GM21529 (cell line): ENCODE measurements at regions not wholly inside any gene's neighbourhood (a gene's known extent, or its start where the extent isn't known, plus 50 kb on each side); places are given as distances from the start of the nearest gene placed in this dataset.
"Not testable (repeated sequence)": the region's sequence is repeated elsewhere in the genome, so short reads cannot be mapped to it uniquely, and the experiment has no call there.

Source experiments
- ATAC-seq: cut with Tn5 transposase; IDR thresholded peaks from one replicate; pipeline ENCODE4 v1.9.1; 2021; ENCODE audit not compliant: unreplicated experiment

DNA sequence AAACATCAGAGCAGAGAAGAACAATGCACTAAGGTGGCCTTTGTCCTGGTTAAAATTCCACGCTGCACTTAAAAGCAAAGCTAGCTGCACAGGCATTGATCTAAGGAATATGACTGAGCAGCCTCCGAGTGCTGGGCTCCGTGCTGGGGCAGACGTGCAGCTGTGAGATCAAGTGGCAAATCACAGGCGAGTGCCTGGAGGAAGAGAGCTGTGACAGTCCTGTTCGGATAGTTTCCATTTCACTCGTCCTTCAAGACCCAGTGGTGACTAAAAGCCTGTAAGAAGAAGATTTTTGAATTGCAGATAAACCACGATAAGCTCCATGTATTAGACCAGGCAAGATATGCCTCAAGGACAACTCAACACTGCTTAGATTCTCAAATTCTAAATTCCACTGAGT, 247.9 kb downstream of the ANKRD60 start:
- no peak for ATAC-seq

DNA sequence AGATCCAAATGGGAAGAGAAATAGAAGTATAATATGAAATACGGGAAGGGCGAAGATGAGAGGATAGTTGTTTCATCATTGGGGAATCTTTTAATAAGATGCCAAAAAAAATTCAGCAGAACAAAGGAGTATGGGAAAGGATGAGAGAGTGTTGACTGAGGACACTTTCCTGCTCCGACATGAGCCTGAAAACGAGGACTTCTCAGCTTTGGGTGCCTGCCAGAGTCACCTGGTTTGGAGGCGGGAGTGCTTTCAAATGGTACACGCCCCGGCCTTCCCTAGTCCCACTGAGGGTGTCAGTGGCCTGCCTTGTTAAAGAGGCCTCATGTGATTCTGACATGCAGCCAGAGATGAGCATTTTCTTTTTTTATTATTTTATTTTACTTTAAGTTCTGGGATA, 250.9 kb downstream of the ANKRD60 start:
- no peak for ATAC-seq

DNA sequence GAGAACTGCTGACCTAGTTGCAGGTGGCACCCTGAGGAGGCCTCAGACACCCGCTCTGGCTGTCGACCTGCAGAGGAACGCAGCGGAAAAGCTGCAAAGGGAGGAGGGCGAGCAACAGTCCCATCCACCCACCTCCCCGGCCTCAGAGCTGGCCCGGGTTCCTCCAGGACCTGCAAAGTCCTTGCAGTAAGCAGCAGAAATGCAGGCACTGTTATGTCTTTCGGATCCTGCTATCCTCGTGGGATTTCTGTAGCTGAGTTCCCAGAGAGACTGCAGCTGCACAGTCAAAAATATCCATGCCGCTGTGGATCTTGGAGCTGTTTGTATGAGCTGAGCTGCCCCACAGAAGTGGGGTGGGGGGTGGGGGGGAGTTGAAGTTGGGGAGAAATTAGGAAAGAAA, 251.3 kb downstream of the ANKRD60 start:
- no peak for ATAC-seq

DNA sequence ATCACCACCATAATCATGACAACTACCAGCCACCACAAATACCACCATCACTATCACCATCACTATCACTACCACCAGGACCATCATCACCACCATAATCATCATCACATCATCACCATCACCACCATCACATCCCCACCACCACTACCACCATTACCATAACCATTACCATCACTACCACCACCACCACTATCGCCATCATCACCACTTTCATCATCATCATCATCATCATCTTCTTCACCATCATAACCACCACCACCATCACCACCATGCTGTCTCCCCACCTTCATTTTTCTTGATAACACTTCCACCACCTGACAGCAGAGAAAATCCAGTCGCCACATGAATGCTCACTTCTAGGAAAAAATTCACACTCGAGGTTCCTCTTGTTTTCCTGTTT, 253.6 kb downstream of the ANKRD60 start:
- ATAC-seq, result no peak

DNA sequence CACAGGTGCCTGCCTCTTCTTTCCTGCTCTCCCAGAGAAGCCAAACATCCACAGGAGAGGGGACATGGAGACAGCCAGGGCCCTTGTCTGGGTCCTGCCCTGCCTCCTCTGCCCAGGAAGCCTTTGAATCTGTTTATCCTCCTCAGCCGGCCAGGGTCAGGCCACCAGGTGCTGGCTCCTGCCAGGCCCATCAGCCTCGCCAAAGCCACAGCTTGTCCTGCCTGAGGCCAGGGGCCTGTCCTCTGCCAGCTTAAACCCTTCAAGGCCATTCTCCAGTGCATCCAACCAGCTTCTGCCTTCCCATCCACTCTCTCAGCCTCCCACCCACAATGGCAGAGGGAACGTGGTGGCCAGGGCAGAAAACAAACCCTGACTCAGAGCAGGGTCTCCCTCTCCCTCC, 254.6 kb downstream of the ANKRD60 start:
- no peak for ATAC-seq

DNA sequence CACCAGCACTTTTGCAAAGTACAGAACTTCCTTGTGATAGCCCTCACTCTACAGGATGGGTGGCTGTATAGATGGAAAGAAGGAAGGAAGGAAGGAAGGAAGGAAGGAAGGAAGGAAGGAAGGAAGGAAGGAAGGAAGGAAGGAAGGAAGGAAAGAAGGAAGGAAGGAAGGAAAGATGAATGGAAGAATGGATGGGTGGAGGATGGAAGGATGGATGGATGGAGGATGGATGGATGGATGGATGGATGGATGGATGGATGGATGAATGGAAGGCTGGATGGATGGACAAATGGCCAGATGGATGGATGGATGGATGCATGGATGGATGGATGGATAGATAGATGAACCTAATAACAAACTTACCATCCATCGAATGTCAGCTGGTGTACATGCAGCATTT, 256.9 kb downstream of the ANKRD60 start:
- not testable (repeated sequence) for ATAC-seq

DNA sequence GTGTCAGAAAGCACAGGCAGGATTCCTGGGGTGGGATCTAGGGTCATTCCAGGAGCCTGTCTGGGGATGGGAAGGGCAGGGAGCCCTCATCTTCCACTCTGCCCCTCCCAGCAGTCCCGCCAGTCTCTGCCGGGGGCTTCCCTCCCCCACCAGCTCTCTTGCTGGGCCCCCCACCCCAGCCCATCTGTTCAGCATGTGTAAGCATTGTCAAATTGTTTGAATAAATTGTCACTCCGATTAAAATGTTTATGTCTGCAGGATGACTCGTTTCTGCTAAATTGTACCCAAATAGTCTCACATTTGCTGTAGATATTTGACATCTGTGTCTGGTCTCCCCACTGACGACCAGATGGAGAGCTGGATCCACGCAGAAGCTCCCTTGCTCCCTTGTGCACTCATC, 257.6 kb downstream of the ANKRD60 start:
- ATAC-seq, result no peak

DNA sequence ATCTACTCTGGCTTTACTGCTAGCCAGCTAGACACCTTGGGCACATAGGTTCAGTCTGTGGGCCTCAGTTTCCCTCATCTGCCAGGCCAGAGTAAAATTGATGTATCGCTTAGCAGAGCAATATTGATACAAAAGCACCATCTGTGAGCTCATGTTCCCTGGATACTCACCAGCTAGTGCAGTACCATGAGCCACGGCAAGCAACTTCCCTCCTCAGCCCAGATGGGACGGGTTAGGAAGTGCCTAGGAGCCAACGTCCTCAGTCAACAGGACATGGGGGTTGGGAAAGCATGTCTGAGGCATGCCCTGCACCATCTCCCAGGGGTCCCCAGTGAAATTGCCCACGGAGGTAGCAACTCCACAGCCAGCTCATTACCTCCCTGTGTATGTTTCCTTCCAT, 258.3 kb downstream of the ANKRD60 start:
- ATAC-seq, result no peak

DNA sequence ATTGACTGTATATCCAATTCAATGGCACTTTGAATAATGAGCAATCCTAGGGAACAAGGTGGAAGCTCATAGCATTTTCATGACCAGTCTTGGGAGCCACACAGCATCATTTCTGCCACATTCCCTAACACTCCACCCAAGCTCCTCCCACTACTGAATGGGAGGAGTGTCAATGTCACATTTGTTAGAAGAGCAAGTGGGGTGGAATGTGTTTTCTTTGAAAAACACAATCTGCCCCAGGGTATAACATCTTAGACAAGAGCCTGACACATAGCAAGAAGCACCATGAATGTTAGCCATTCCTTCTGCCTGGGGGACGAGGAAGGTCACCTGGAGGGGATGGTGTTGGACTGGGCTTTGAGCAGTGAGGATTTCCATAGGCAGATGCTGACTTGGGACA, 258.3 kb upstream of the PMEPA1 start:
- no peak for ATAC-seq

DNA sequence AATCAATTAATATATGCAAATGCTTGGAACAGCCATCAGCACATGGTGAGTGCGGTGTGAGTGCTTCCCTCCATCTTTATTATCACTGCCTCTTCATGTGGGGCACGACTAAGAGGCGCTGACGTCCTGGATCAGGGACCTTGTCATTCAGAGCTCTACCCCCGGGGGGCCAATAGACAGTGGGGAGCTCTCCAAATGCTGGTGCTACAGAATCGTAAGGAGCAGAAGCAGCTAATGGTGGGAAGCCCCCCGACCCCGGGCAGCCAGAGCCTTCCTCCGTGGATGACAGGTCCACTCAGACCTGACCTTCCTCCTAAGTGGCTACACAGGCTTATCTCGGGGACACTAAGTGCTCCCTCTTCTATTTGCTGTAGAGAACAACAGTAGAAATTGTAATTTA, 257.5 kb upstream of the PMEPA1 start:
- no peak for ATAC-seq

DNA sequence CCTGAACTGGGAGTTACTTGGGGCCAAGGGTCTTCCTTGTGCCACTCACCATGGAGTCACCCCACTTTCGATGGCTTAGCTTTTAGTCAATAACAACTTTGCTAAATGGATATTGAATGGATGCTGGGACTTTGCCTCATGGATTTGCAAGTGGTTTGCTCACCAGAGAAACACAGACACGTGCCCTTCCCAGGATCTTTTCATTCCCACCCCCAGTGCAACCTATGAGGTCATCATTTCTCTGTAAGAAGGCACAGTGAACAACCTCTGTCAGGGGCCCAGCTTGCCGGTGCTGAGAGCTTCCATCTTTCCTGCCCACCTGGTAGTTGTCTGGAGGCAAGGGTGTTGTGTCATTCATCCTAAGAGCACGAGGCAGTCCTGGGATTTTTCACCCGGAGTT, 256.8 kb upstream of the PMEPA1 start:
- no peak for ATAC-seq

DNA sequence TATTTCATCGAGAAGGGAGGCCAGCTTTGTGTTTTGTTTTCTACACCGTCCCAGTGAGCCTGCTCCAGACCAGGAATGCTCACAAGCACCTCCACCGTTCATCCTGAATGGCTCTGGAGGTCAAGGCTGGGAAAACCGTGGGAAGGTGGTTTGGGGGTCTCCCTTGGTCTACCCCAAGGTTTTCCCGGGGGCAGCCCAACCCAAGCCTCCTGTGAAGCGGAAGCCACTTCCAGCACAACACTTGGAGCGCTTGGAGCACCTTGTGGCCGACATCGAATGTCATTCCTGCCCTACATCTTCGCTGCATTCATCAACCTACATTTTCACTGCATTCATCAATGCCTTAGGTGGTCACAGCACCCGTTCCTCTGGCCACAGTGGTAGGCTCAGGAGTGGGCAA, 255.6 kb upstream of the PMEPA1 start:
- ATAC-seq, result no peak

DNA sequence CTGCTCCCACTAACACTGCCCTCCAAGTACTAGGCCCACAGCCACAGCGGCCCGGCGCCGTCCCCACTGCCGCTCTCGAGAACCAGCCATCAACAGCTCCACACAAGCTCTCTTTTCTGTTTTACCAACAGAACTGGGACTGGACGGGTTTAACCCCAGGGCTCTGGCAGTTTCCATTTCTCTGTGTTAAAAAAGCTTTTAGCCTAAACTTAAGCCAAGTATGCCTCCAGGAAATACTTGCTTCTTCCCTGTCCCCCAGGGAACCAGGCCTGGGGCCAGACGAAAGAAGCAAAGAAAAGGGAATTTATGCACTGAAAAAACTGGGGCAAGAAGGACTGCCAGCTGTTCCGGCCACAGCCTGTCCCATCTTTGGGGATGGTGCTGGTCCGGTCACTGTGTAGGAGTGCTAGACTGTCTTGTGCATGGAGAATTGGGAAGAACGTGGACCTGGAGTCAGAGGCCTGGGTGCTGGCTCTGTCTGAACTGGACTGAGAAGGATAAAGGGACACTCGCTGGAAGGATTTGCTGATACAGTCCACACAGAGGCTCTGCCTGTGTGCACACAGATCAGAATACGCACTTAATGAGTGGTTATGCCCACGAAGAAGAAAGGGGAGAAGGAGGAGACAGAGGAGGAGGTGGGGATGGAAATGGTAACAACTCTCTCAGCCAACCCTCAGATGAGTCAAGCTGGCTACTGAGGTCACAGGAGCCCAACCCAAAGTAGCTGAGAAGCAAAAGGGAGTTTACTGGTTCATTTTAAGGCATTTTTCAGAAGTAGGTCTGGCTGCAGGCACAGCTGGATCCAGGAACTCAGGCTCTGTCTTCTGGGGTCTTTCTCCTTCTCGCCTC, 254.4 kb upstream of the PMEPA1 start:
- ATAC-seq, result no peak

DNA sequence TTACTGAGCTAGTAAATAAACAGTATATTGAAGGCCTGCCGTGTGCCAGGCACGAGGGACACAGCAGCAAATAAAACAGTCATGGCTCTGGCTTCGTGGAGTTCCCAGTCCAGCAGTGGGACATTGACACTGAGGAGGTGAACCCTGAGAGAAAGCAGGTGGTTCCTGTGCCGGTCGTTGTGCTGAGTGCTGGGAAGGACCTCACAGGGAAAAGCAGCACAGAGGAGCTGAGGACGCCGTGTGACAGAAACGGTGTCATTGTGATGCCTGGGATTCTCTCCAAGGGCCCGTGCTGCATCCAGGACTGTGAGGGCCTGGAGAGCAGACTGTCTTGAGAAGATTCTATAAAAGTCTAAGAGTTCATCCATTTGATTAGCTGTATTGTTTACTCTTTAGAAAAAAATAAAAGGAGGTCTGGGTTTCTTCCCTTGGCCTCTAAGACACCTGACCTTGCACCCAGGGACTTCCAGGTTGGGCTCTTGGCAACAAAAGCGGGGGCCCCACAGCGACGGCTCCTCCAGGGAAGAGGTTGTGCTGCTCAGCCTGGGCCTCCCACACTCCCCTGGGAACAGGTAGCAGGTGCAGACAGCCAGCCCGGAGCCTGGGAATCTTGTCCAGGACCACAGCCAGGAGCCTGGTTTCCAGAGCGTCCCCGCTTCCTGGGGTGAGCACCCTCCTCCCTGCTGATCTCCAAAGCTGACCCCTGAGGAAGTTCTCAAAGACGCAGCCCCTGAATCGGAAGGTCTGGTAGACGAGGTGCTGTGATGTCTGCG, 251.2 kb upstream of the PMEPA1 start:
- ATAC-seq, result no peak

DNA sequence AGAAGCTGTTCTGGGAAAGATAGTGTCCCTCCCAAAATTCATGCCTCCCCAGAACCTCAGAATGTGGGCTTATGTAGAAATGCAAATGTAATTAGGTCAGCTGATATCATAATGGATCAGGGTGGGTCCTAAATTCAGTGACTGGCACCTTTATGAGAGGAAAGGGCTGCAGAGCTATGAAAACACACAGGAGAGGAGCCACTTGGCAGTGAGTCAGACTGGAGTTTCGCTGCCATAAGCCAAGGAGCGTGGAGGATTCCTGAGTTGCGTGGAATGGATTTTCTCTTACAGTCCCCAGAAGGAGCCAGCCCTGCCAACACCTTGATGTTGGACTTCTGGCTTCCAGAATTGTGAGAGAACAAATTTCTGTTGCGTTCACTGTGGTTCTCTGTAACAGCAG, 249.8 kb upstream of the PMEPA1 start:
- no peak for ATAC-seq

DNA sequence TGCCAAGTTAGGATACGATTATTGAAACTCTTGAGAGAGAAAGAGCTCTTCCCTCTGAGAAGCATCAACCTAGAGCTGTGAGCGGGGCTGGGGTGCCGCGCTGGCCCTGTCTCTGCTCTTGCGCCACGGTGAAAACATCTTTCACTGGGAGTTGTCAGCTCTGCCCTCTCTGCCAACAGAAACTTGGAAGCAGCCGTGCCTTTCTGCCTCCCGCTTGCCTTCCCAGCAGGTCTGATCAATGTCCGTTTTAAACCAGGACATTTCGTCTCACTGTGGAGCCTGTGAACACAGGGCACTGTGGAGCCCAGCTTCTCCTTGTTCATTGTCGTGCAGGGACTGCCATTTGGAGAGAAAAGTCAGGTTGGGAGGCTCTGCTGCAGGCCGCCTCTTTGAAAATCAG, 249.2 kb upstream of the PMEPA1 start:
- no peak for ATAC-seq

DNA sequence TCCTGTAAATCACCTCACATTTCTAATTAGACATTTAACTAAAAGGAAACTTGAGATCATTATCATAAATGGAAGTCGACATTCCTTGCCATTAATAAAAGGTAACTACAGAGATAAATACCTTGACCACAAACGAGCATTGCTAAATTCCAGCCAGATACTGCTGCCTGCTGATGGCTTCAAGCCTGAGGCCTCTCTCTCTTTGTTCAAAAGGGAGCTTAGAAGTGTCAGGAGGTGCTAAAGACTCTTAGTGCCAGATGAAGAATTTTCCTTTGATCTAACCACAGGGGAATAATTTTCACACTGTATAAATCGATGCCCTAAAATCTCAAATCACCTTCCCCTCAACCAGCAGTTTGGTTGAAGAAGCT, 248.2 kb upstream of the PMEPA1 start:
- ATAC-seq, result no peak

DNA sequence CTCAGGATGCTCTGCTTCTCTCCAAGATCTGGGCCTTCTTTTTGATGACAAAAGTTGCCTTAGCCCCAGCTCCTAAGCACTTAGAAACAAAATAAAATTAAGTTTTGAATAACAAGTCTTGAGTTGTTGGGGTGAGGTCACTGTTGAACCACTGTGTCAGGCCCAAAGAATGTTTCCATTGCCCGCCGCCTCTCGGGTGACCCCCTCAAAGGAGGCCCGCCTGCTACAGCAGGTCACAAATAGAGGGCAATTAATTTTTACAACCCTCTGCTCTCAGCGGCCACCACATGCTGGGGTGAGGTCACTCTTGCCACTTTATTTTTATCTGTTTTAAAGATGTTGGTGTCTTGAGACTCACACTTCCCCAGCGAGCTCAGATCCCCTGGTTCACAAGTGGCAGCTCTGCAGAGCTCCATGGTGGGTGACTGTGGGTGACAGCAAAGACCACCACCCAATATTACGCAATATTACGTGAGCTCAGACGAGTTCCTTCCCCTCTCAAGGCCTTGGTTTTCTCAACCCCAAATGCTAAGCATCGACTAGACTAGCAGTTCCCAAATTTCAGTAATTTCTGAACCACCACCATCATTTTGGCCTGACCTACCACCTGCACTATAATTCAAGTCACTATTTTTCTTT, 247.7 kb upstream of the PMEPA1 start:
- ATAC-seq, result no peak

DNA sequence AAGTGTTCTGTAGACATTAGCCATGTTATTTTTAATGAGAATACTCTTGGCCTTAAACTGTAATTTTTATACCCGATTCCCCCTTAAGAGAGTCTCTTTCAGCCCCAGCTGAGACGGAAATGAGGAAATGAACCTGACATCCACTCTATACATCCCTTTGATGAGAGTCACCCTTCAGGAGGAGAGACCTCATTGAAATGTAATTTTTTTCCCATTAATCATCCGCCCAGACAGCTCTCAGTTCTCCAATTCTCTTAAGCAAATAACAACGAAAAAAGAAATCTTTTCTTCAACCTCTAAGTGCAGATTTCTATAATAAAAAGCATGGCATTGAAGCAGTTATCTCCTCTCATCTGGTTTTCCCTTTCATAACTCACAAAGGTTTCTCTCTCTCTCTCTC, 243.8 kb upstream of the PMEPA1 start:
- no peak for ATAC-seq

DNA sequence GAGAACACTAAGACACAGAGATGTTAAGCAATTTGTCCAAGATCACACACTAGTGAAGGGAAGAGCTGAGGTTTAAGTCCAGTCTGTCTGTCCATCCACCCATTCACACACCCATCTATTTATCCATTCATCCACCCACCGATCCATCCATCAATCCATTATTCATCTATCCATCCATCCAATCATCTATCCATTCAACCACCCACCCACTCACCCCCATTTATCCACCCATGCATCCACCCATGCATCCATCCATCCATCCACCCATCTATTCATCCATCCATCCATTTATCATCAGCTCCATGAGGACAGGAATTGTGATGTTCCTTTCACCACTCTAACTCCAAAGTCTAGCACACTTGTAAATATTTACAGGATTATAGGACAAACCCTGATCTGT, 242.3 kb upstream of the PMEPA1 start:
- no peak for ATAC-seq

DNA sequence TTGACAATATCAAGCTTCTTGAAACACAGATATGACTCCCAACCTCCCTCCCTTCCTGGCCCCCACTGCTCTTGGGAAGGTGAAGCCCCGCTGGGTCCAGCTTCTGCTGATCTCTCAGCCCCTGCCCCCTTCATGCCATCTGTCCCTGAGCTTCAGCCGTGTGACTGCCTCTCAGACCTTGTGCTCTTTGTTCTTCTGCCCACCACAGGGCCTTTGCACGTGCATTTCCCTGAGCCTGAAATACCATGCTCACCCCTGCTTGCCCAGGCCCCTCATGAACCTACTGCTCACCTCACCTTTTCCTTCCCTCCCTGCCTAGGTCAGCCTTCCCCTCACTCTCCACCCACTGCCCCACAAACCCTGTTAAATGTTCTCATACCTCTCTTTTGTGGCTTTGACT, 241.7 kb upstream of the PMEPA1 start:
- ATAC-seq, result no peak
